Neural crest cell (in vitro differentiated cells): ENCODE measurements at regions not wholly inside any gene's neighbourhood (a gene's known extent, or its start where the extent isn't known, plus 50 kb on each side); places are given as distances from the start of the nearest gene placed in this dataset.

Experiments
- DNase-seq: peaks from one replicate; pipeline ENCODE4 v3.0.0; 2021; ENCODE audit warnings: low read depth, mixed read lengths, low spot score
- H3K27ac Mint-ChIP-seq: one replicate; pipeline ENCODE4 v1.8.0; 2021; ENCODE audit warnings: mild to moderate bottlenecking, mixed read lengths; ENCODE audit not compliant: unreplicated experiment
- H3K27me3 Mint-ChIP-seq: 2 replicates; pipeline ENCODE4 v1.8.0; 2021; ENCODE audit warnings: low read depth, mild to moderate bottlenecking, mixed read lengths
- H3K36me3 Mint-ChIP-seq: 2 replicates; pipeline ENCODE4 v1.8.0; 2021; ENCODE audit warnings: low read depth, mild to moderate bottlenecking, mixed read lengths
- H3K4me1 Mint-ChIP-seq: 2 replicates; pipeline ENCODE4 v1.8.0; 2021; ENCODE audit warnings: mixed read lengths
- H3K4me3 Mint-ChIP-seq: one replicate; pipeline ENCODE4 v1.8.0; 2021; ENCODE audit warnings: mild to moderate bottlenecking, mixed read lengths
- H3K9me3 Mint-ChIP-seq: 2 replicates; pipeline ENCODE4 v1.8.0; 2021; ENCODE audit warnings: mixed read lengths
- TF ChIP-seq, protein P1 (sequence below): fragments of 200-600 bp; sonication (generic); conservative IDR thresholded peaks from 2 replicates; pipeline ENCODE4 v1.5.0; 2021; ENCODE audit warnings: antibody characterized with exemption, mild to moderate bottlenecking

DNA sequence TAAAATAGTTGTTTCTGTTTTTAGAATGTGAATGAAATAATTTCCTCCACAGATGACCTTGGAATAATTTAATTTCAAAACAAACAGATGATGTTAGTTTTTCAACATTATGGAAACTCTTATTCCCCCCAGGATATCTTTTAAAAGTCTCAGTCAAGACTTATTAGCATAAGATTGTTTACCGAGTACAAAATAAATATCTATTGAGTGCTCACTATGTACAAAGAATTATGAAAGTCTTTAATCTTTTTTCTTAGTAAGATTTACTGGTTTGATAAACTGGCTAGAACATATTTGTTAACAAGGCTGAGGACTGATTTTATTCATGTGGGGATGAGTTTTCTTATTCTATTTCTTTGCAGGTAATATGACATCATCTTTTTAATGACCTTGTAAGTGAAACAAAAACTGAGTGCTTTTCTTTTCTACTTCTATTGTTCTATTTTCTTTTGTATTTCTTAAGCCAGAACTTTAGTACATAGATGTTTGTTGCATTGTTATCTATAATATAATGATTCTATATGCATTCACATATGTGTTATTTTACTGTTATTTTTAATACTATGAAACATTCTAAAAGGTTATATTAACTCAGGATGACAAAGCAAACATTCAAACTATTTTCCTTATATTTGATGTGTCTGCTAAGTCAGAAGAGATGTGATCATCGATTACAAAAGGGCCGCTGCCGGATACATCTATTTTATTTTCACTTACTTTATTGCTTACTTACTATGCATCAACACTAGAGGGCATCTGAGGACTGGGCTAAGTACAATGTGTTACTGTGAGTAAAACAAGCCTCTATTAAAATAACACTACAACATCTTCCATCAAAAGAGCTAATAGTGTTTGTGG is 111.0 kb upstream of the ARHGAP42 start:
- Mint-ChIP-seq H3K4me1 (peaks cover 5% of the 10 kb centered on the region), H3K4me3 (no peak overlapping the region), H3K27ac (no peak overlapping the region), H3K36me3 (no peaks in the 10 kb centered on the region), H3K9me3 (no peaks in the 10 kb centered on the region), H3K27me3 (no peaks in the 10 kb centered on the region)
- TF ChIP-seq, protein P1, sequence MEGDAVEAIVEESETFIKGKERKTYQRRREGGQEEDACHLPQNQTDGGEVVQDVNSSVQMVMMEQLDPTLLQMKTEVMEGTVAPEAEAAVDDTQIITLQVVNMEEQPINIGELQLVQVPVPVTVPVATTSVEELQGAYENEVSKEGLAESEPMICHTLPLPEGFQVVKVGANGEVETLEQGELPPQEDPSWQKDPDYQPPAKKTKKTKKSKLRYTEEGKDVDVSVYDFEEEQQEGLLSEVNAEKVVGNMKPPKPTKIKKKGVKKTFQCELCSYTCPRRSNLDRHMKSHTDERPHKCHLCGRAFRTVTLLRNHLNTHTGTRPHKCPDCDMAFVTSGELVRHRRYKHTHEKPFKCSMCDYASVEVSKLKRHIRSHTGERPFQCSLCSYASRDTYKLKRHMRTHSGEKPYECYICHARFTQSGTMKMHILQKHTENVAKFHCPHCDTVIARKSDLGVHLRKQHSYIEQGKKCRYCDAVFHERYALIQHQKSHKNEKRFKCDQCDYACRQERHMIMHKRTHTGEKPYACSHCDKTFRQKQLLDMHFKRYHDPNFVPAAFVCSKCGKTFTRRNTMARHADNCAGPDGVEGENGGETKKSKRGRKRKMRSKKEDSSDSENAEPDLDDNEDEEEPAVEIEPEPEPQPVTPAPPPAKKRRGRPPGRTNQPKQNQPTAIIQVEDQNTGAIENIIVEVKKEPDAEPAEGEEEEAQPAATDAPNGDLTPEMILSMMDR = peak; percentile 91
- peak; percentile 6 for DNase-seq

DNA sequence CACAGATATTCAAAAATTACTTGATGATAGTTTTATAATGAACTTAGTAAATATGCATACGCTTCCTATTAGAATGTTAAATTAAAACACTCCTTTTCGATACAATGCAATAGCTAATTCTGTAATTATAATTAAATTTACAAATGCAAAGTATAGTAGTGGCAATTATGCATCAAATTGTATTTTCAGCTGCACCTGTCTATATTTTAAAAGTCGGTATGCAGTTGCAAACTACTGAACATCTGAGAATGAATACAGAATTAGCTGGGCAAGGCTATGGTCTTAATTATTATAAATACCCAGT is 110.4 kb upstream of the ARHGAP42 start:
- H3K4me1 Mint-ChIP-seq = peaks cover 5% of the 10 kb centered on the region
- no peaks in the 10 kb centered on the region for H3K27me3 Mint-ChIP-seq
- no peak overlapping the region for H3K4me3 Mint-ChIP-seq
- no peaks in the 10 kb centered on the region for H3K9me3 Mint-ChIP-seq
- no peaks in the 10 kb centered on the region for H3K36me3 Mint-ChIP-seq
- no peak for DNase-seq
- H3K27ac Mint-ChIP-seq = no peak overlapping the region
- TF ChIP-seq, protein P1 = no peak

DNA sequence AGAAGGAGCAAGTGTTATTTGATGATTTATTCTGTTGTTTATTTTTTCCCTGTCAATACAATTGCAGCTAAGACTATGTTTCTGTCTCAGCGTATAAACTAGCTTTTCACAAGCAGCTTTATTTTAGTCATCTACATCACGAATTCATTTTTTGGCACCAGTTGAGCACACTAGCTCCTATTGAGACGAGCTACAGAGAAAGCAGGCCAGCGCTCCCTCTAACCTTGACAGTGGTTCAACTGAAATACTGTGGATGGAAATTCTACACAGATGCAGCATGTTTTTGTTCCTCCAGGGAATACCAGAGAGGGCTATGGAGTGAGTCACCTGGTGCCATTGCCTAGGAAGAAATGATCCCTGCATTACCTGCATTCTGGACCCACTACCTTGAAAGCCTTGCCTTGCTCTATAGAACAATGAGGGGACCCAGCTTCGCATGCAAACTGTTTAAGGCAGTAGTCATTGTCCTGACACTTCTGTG is 108.2 kb upstream of the ARHGAP42 start:
- H3K9me3 Mint-ChIP-seq = no peaks in the 10 kb centered on the region
- no peak for DNase-seq
- H3K4me1 Mint-ChIP-seq = peaks cover 5% of the 10 kb centered on the region
- H3K27me3 Mint-ChIP-seq = no peaks in the 10 kb centered on the region
- H3K36me3 Mint-ChIP-seq = no peaks in the 10 kb centered on the region
- H3K4me3 Mint-ChIP-seq = no peak overlapping the region
- H3K27ac Mint-ChIP-seq = no peak overlapping the region
- TF ChIP-seq, protein P1 = no peak

DNA sequence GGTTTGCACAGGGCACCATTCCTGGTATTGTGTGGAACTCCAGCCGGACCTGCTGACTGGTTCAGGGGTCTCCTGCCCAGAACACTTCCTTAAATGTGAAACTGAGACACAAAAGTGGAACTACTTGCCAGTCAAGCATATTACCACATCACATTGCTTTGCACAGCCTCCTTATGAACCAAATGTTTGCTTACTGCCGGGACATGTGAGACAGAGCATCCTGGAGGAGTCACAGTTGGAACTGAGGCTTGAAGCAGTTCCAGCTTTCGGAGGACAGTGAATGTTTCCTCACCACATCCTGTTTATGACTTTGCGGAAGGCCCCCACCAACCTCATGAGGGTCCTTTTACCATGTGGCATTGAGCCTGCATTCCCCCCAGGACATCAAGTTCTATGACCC is 105.8 kb upstream of the ARHGAP42 start:
- Mint-ChIP-seq H3K36me3 (no peaks in the 10 kb centered on the region), H3K4me3 (no peak overlapping the region), H3K9me3 (no peaks in the 10 kb centered on the region), H3K27me3 (no peaks in the 10 kb centered on the region), H3K27ac (no peak overlapping the region), H3K4me1 (peaks cover 3% of the 10 kb centered on the region)
- no peak for DNase-seq
- TF ChIP-seq, protein P1 = no peak

DNA sequence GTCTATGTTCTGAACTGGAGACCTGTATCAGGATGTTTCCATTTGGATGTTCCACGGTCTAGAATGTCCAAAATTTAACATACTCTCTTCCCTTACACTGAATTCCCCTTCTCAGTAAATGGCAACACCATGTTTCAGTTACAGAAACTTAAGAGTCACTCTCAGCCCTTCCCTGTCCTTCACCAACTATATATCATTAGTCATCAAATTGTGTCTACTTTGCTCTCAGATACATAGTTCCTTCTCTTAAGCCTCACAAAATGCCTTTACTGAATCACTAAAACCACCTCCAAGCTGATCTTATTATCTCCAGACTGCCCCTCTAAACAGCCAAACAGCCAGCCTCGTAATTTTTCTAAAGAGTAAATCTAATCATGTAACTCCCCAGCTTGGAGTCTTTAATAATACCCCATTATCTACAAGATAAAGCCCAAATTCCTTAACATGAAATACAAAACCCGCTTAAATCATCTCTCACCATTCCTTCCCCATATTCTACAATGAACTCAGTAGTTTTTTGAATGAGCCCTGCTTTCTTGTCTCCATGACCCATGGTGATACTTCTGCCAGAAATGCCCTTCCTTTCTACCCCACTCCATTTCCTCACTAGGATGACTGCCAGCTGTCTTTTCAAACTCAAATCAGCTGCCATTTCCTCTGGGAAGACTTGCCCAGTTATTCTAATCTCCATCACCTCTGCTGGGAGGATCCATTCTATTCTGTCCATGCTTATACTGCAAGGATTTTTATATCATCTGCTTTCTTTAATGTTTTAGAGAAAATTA is 102.7 kb upstream of the ARHGAP42 start:
- Mint-ChIP-seq H3K36me3 (no peaks in the 10 kb centered on the region), H3K27ac (no peak overlapping the region), H3K4me3 (no peak overlapping the region), H3K4me1 (no peaks in the 10 kb centered on the region), H3K9me3 (peaks cover 3% of the 10 kb centered on the region), H3K27me3 (no peaks in the 10 kb centered on the region)
- DNase-seq = no peak
- TF ChIP-seq, protein P1 = no peak
